Liver (tissue), 3 donors: ENCODE measurements at regions not wholly inside any gene's neighbourhood (a gene's known extent, or its start where the extent isn't known, plus 50 kb on each side); places are given as distances from the start of the nearest gene placed in this dataset.

ENCODE experiments used
- CTCF ChIP-seq: fragments of 150-350 bp; IDR thresholded peaks from 2 replicates; pipeline ENCODE4 v1.5.1; 2017; ENCODE audit warnings: improper control_type of control experiment, low read depth, low read length; ENCODE audit not compliant: missing input control
- RAD21 ChIP-seq, 2 donors: IDR thresholded peaks; 2 replicates each; pipeline ENCODE4 v1.6.1; 2016; ENCODE audit warnings: antibody characterized with exemption in 2 of 2, mild to moderate bottlenecking in 2 of 2
- donor health status: healthy.
- donor health status: healthy.

- TF ChIP-seq RAD21 (IDR thresholded peaks at IDR 0.05) (no peak), CTCF (no peak)
Measured at GRCh38 chr21:28359300-28359699, 633.4 kb downstream of the LTN1 start.
